Body of pancreas (tissue), 4 donors: ENCODE measurements at regions not wholly inside any gene's neighbourhood (a gene's known extent, or its start where the extent isn't known, plus 50 kb on each side); places are given as distances from the start of the nearest gene placed in this dataset.
"Not testable (repeated sequence)": the region's sequence is repeated elsewhere in the genome, so short reads cannot be mapped to it uniquely, and the experiment has no call there.

ENCODE experiments used
- ATAC-seq: fragments of 150-250 bp; one replicate; pipeline ENCODE4 v1.9.1; 2016
- DNase-seq, 4 donors: peaks; one replicate each; pipeline ENCODE4 v3.0.0-alpha.2; 2019
- H3K27ac ChIP-seq, 4 donors: fragments of 200-600 bp; sonication (generic); 1 replicate in 3 of 4; 2 replicates in 1 of 4; pipeline versions ENCODE4 v1.5.1 to v1.6.1; 2016 to 2019; ENCODE audit warnings: mild to moderate bottlenecking in 1 of 4, mixed read lengths in 1 of 4, moderate library complexity in 1 of 4
- H3K27me3 ChIP-seq, 2 donors: fragments of 200-600 bp; sonication (generic); one replicate each; pipeline ENCODE4 v1.6.0; 2016; ENCODE audit warnings: mild to moderate bottlenecking in 1 of 2
- H3K36me3 ChIP-seq, 2 donors: fragments of 200-600 bp; sonication (generic); replicated peaks in 1 of 2; 2 replicates each; pipeline ENCODE4 v1.5.1; 2016; ENCODE audit warnings: low read depth in 2 of 2; ENCODE audit not compliant: insufficient read depth in 1 of 2
- H3K4me1 ChIP-seq: fragments of 200-600 bp; sonication (generic); one replicate; pipeline ENCODE4 v1.6.0; 2016
- H3K4me3 ChIP-seq, 2 donors: fragments of 200-600 bp; sonication (generic); 1 replicate in 1 of 2; 2 replicates in 1 of 2; pipeline ENCODE4 v1.5.1; 2016 to 2019
- H3K9me3 ChIP-seq, 3 donors: fragments of 200-600 bp; sonication (generic); 1 replicate in 2 of 3; 2 replicates in 1 of 3; pipeline ENCODE4 v1.5.1; 2016
- CTCF ChIP-seq, 7 experiments: fragments of 450-650 bp in 4 of 7; fragments of 200-600 bp in 3 of 7; sonication (generic) in 3 of 7; IDR thresholded peaks; one replicate each; pipeline ENCODE4 v1.5.1; 2016 to 2019; ENCODE audit warnings: antibody characterized with exemption in 7 of 7
- POLR2A ChIP-seq, 3 donors: fragments of 450-650 bp; IDR thresholded peaks; one replicate each; pipeline ENCODE4 v1.6.1; 2016; ENCODE audit warnings: antibody characterized with exemption in 3 of 3, mild to moderate bottlenecking in 2 of 3
- WGBS, 2 donors: methylation state at CpG; one replicate each; pipeline ENCODE4 v1.1.5; 2017; 5-methylcytosine and 5-hydroxymethylcytosine counted together
- intact Hi-C: fragments of 100-400 bp; cut with DNase I; formaldehyde crosslinking; loops from one replicate; pipeline ENCODE4 v1.15.1; 2023

- no peaks in the 10 kb centered on the region for H3K9me3 ChIP-seq
- intact Hi-C loops: no loop called here
- H3K4me1 ChIP-seq: no peaks in the 10 kb centered on the region
- DNase-seq: no peak
- H3K36me3 ChIP-seq: no peaks in the 10 kb centered on the region
- no peak overlapping the region for H3K4me3 ChIP-seq
- no peaks in the 10 kb centered on the region for H3K27me3 ChIP-seq
- H3K27ac ChIP-seq: no peak overlapping the region
- no peak for ATAC-seq
- WGBS, 2 donors: 66 to 68% methylated on average over 2 of the region's 2 CpGs
- TF ChIP-seq POLR2A (IDR thresholded peaks at IDR 0.05): no peak
- no peak for TF ChIP-seq CTCF (IDR thresholded peaks at IDR 0.05)
Observed at GRCh38 chr5:108503986-108504385, 122.1 kb upstream of the FBXL17 start.

- H3K4me1 ChIP-seq, H3K27me3 ChIP-seq, H3K4me3 ChIP-seq, DNase-seq, H3K27ac ChIP-seq, H3K36me3 ChIP-seq, ATAC-seq, intact Hi-C loops, H3K9me3 ChIP-seq: not testable (repeated sequence)
- WGBS, 2 donors: 72 to 78% methylated on average over 3 of the region's 3 CpGs
Observed at GRCh38 chr5:108495615-108496014, 113.7 kb upstream of the FBXL17 start.

DNA sequence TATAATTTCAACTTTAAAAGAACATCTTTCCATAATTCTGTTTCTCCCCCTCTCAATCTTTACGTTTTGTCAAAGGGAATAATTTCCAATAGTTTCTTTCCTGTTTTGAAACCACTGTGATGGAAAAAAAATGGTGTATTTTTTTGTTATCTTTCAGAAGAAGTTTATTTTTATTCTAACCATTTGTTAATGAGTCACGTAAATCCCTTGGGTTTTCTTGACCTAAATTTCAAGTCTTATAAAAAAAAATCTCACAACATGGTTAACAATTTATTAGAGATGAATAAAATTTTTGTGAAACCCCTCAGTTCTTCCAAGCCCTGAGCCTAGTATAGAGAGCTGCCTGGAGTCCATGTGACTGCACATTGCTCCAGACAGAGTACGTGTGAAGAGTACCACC, 106.1 kb upstream of the FBXL17 start:
- H3K27me3 ChIP-seq: no peaks in the 10 kb centered on the region
- no peak for DNase-seq
- no peak for ATAC-seq

DNA sequence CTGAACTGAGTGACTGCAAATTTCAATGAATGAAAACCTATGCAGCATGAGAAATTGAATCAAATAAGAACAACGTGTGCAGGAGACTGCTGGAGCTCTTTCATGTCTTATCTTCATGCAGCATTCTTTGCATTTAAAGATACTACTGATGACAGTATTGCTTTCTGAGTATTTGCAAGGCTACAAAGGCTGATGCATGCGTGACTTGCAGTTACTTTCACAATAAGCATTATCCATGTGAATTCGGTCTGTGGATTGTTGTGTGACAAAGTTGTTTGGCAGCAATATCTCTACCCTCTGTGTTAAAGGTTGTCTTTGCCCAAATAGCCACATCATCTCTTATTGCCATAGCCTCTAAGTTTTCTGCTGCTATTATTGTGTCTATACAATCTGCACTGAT, 102.1 kb upstream of the FBXL17 start:
- WGBS, 2 donors: 66 to 67% methylated on average over 3 of the region's 3 CpGs

More for the DNA sequence above, 106.1 kb upstream of the FBXL17 start:
- 40 to 50% methylated on average over 3 of the region's 3 CpGs for WGBS, 2 donors
- intact Hi-C loops: no loop called here
- Histone ChIP-seq H3K9me3 (peaks cover 0 to 7% (median 0%) of the 10 kb centered on the region in 3 donors), H3K4me1 (no peaks in the 10 kb centered on the region), H3K36me3 (no peaks in the 10 kb centered on the region), H3K27ac (no peak overlapping the region), H3K4me3 (no peak overlapping the region)
- TF ChIP-seq CTCF (IDR thresholded peaks at IDR 0.05) (no peak), POLR2A (IDR thresholded peaks at IDR 0.05) (no peak)

DNA sequence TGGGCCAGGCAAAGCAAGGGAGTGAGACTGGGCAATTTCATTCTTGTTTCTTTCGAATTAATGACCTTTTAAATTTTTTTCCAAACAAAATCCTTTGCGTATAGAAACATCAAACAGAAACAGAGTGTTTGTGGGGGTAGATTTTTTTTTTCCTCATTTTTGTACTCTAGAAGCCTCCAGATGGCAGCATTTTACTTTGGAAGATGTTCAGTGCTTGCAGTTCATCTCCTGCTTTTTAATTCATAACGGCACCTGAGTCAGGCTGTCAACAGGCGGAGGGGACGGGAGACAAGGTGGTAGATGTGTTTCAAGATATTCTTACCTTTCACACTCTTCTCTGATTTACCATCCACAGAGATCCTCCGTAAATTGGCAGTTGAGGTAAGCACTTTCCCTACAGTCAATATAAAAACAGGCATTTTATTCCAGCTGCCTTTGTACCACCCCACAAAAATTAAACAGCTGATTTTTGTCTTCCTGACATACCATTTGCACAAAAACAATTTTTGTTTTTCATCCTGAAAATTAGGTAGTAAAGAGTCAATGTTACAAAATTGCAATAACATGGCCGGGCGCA, 99.5 kb upstream of the FBXL17 start:
- no peak overlapping the region for H3K4me3 ChIP-seq
- ATAC-seq (no peak), DNase-seq (no peak)
- H3K27me3 ChIP-seq: no peaks in the 10 kb centered on the region
- no peak for TF ChIP-seq POLR2A (IDR thresholded peaks at IDR 0.05)
- TF ChIP-seq CTCF (IDR thresholded peaks at IDR 0.05): peak in 2 of 7 experiments; percentile 3 to 21
- no peaks in the 10 kb centered on the region for H3K4me1 ChIP-seq
- H3K27ac ChIP-seq: no peak overlapping the region
- no peaks in the 10 kb centered on the region for H3K36me3 ChIP-seq
- H3K9me3 ChIP-seq: no peaks in the 10 kb centered on the region
- WGBS, 2 donors: 36 to 37% methylated on average over 8 of the region's 8 CpGs
- intact Hi-C loops: no loop called here

More for the DNA sequence above, 102.1 kb upstream of the FBXL17 start:
- H3K27me3 ChIP-seq: no peaks in the 10 kb centered on the region
- DNase-seq (no peak), ATAC-seq (no peak)
- no peak overlapping the region for H3K4me3 ChIP-seq
- intact Hi-C loops: no loop called here
- no peaks in the 10 kb centered on the region for H3K4me1 ChIP-seq
- H3K36me3 ChIP-seq: no peaks in the 10 kb centered on the region
- no peaks in the 10 kb centered on the region for H3K9me3 ChIP-seq
- H3K27ac ChIP-seq: no peak overlapping the region
- no peak for TF ChIP-seq CTCF (IDR thresholded peaks at IDR 0.05)
- TF ChIP-seq POLR2A (IDR thresholded peaks at IDR 0.05): no peak
